ENCODE measurements at regions not wholly inside any gene's neighbourhood (a gene's known extent, or its start where the extent isn't known, plus 50 kb on each side); places are given as distances from the start of the nearest gene placed in this dataset.
"Not testable (repeated sequence)": the region's sequence is repeated elsewhere in the genome, so short reads cannot be mapped to it uniquely, and the experiment has no call there.

DNA sequence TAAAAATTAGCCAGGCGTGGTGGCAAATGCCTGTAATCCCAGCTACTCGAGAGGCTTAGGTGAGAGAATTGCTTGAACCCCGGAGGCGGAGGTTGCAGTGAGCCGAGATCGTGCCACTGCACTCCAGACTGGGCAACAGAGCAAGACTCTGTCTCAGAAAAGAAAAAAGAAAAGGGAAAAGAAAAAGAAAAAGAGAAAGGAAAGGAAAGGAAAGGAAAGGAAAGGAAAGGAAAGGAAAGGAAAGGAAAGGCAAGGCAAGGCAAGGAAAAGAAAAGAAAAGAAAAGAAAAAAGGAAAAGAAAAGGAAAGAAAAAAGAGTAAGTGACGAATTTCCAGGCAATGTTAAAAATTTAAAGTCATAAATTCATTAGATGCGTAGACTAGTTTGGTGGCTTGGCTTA, 250.1 kb upstream of the MAGEB16 start:
- TF ChIP-seq, protein P1, sequence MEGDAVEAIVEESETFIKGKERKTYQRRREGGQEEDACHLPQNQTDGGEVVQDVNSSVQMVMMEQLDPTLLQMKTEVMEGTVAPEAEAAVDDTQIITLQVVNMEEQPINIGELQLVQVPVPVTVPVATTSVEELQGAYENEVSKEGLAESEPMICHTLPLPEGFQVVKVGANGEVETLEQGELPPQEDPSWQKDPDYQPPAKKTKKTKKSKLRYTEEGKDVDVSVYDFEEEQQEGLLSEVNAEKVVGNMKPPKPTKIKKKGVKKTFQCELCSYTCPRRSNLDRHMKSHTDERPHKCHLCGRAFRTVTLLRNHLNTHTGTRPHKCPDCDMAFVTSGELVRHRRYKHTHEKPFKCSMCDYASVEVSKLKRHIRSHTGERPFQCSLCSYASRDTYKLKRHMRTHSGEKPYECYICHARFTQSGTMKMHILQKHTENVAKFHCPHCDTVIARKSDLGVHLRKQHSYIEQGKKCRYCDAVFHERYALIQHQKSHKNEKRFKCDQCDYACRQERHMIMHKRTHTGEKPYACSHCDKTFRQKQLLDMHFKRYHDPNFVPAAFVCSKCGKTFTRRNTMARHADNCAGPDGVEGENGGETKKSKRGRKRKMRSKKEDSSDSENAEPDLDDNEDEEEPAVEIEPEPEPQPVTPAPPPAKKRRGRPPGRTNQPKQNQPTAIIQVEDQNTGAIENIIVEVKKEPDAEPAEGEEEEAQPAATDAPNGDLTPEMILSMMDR (IDR thresholded peaks at IDR 0.05), result not testable (repeated sequence)
- not testable (repeated sequence) for TF ChIP-seq POLR2AphosphoS5 (IDR thresholded peaks at IDR 0.05)
